KG1 (cell line): ENCODE measurements at regions not wholly inside any gene's neighbourhood (a gene's known extent, or its start where the extent isn't known, plus 50 kb on each side); places are given as distances from the start of the nearest gene placed in this dataset.
A peak's percentile ranks its signal among the peaks of the same experiment; 100 is the strongest.

ENCODE experiments used
- DNase-seq: peaks from one replicate; lab custom pipeline; 2025; lab: John Stamatoyannopoulos, UW

DNA sequence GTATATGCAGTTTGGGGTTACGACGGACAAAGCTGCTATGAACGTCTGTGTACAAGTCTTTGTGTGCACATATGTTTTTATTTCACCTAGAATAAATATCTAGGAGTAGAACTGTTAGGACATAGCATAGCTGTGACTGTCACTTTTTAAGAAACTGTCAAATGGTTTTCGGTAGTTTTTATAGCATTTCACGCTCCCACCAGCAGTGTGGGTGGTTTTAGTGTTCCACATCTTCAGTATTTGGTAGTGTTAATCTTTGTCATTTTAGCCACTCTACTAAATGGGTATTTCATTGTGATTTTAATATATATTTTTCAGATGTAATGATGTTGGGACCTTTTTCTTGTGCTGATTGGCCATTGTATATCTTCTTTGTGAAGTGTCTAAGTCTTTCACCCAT lies 109.1 kb upstream of the BCAT1 start:
- no peak for DNase-seq

GRCh38 chr12:25056486-25057130 lies 107.7 kb upstream of the BCAT1 start:
- DNase-seq: no peak

GRCh38 chr12:25056011-25056410 lies 107.1 kb upstream of the BCAT1 start:
- no peak for DNase-seq

DNA sequence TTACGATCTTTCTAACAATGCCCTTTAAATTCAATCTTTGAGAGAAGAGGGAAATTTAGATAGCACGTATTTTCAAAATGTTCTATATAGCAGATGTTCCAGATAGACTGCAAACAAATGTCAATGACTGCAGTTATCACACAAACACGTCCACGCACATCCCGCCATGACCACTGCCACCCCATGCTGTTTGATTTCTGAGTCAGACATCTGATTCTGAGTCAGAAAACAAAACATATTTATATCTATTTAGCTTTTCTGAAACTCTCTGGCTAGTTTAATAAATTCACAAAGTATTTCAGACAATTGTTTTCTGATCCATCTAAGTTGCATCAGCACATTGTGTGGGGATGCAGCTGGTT lies 105.9 kb upstream of the BCAT1 start:
- DNase-seq: no peak

DNA sequence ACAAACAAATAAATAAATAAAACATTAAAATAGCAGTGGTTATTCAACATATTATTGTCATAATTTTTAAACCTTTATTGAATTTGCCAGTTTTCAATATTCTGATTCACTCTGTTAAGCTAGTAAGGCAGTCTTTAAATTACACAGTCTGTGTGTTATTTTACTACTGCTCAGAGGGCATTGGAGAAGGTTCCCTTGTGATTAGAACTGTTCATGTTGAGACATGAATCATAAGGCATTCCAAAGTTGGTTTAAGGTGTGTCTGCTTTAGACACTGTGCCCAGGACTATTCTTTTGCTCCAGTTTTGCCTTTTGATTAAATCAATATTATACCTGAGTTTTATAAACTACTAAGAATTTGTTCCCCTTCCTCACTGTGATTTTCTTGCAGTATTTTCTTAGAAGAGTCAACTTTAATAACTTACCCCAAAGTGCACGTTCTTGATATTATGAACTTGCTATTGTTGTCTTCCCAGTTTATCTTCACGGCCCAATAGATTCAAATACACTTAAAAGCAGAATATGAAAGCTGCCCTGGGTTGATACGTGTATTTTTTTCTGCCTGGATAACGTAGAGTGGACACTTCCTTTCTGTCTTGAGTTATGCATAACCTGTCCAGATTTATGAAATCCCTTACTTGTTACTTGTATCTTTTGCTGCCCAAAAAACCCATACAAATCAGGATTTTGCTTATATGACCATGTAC lies 105.3 kb upstream of the BCAT1 start:
- DNase-seq: no peak

- peak; percentile 73 for DNase-seq
Measured at GRCh38 chr12:25052914-25053211, 104.0 kb upstream of the BCAT1 start.

GRCh38 chr12:25052196-25052913 lies 103.5 kb upstream of the BCAT1 start:
- peak; percentile 74 for DNase-seq

- DNase-seq: peak; percentile 74
Measured at GRCh38 chr12:25051656-25052195, 102.8 kb upstream of the BCAT1 start.

GRCh38 chr12:25051171-25051570 lies 102.3 kb upstream of the BCAT1 start:
- no peak for DNase-seq

GRCh38 chr12:25045869-25046268 lies 97.0 kb upstream of the BCAT1 start:
- DNase-seq: no peak

- DNase-seq: no peak
Measured at GRCh38 chr12:25041006-25041741, 92.3 kb upstream of the BCAT1 start.

- DNase-seq: no peak
Measured at GRCh38 chr12:25040593-25040992, 91.7 kb upstream of the BCAT1 start.

- DNase-seq: no peak
Measured at GRCh38 chr12:25034676-25035075, 85.8 kb upstream of the BCAT1 start.

- no peak for DNase-seq
Measured at GRCh38 chr12:25025951-25026490, 77.1 kb upstream of the BCAT1 start.

GRCh38 chr12:25025260-25025659 lies 76.4 kb upstream of the BCAT1 start:
- DNase-seq: no peak

- DNase-seq: no peak
Measured at GRCh38 chr12:25023808-25024207, 74.9 kb upstream of the BCAT1 start.

DNA sequence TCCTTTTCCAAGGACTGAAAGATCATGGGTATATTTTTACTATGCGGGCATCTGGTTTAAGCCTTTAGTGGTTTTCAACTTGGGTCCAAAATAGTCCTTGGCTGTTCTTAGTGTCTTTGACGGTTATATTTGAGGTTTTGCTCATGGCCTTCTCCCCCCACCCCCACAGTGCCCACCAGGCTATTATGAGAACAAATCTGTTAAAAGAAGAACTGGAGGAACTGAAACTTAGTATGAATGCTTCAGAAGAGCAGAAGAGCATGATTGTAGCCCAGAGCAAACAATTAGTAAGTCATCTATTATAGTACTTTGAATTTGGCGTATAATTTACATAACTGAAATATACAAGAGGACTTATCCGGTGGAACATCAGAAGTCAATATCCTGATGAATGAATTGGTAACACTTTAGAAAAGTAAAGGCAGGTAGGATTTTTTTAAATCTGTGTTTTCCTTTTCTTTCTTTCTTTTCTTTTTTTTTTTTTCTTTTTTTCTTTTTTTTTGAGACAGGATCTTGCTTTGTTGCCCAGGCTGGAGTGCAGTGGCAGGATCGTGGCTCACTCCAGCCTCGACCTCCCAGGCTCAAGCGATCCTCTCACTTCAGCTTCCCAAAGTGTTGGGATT lies 71.8 kb upstream of the BCAT1 start:
- DNase-seq: no peak

DNA sequence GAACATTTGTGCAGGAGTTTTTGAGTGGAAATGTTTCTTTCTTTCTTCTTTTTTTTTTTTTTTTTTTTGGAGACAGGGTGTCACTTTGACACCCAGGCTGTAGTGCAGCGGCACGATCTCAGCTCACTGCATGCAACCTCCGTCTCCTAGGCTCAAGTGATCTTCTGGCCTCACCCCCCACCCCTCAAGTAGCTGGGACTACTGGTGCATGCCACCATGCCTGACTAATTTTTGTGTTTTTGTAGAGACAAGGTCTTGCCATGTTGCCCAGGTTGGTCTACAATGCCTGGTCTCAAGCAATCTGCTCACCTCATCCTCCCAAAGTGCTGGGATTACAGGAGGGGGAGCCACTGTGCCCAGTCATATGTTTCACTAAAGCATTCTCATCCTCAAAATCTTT lies 69.2 kb upstream of the BCAT1 start:
- no peak for DNase-seq

DNA sequence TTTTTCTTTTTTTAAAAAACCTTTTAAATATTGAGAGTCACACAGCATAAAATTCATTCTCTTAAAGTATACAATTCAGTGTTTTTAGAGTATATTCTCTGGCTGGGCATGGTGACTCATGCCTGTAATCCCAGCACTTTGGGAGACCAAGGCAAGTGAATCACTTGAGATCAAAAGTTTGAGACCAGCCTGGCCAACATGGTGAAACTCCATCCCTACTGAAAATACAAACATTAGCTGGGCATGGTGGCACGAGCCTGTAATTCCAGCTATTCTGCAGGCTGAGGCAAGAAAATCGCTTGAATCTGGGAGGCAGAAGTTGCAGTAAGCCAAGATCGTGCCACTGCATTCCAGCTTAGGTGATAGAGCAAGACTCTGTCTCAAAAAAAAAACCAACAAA lies 68.4 kb upstream of the BCAT1 start:
- no peak for DNase-seq

- DNase-seq: no peak
Measured at GRCh38 chr12:25014961-25015360, 66.1 kb upstream of the BCAT1 start.

DNA sequence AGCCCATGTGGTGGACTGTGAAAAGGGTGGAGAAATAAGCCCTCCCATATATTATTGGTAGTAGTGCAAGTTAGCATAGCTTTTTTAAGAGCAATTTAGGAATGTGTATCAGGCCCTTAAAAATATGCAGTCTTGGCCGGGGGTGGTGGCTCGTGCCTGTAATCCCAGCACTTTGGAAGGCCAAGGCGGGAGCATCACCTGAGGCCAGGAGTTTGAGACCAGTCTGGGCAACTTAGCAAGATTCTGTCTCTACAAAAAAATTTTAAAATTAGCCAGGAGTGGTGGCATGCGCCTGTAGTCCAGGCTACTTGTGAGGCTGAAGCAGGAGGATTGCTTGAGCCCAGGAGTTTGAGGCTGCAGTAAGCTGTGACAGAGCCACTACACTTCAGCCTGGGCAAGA lies 64.2 kb upstream of the BCAT1 start:
- DNase-seq: no peak
